ENCODE measurements at regions not wholly inside any gene's neighbourhood (a gene's known extent, or its start where the extent isn't known, plus 50 kb on each side); places are given as distances from the start of the nearest gene placed in this dataset.

DNA sequence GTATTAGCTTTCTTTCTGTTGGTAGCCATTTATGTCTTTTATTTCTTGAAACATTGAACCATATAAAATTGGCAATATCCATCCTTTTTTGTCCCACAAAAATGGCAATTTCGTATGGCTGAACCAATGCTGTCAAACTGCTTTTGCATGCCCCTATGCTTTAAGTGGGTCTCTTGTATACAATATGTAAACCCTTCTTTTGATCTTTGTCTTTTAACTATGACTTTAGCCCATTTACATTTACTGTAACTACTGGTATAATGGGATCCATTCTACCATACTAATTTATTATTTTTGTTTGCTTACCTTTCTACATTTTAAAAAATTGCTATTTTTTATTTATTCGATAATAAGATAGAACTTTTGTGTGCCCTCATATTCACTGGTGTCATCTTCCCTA is 93.4 kb downstream of the TENT4A start:
- H3K9ac ChIP-seq (ENCODE audit: insufficient read length), result no peak overlapping the region
- TF ChIP-seq POLR2AphosphoS5 (IDR thresholded peaks at IDR 0.05; ENCODE audit: borderline replicate concordance, low read depth, low read length) (no peak), FOXP2 (optimal IDR thresholded peaks at IDR 0.05; ENCODE audit: control extremely low read depth, extremely low read length, insufficient read depth) (no peak), EZH2 (IDR thresholded peaks at IDR 0.05) (no peak)
- no peak for DNase-seq (ENCODE audit: low read depth, low spot score)
- no peak overlapping the region for H3K4me3 ChIP-seq
- no peak overlapping the region for H3K27ac ChIP-seq
- H3K36me3 ChIP-seq (ENCODE audit: insufficient read depth, low read length), result no peaks in the 10 kb centered on the region
- no peaks in the 10 kb centered on the region for H3K9me3 ChIP-seq (ENCODE audit: low read depth, low read length)

DNA sequence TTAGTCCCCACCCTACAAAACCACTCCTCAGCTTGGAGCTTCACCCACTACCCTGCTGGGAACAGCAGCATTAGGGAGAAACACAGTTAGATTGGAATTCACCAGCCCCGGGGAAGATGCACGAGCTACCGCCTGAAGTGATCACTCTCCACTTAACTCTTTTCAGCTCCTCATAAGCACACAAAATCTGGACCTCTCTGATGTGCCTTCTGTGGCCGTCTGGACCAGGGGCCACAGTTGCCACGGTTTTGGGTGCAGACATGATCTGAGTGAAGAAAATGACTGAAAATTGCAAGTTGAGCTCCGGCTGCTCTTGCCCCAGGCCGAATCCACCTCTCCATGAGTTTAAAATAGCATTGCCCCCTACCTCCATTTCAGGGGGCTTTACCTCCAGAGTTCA is 95.2 kb downstream of the TENT4A start:
- Histone ChIP-seq H3K9me3 (ENCODE audit: low read depth, low read length) (no peaks in the 10 kb centered on the region), H3K4me3 (no peak overlapping the region), H3K36me3 (ENCODE audit: insufficient read depth, low read length) (no peaks in the 10 kb centered on the region), H3K9ac (ENCODE audit: insufficient read length) (no peak overlapping the region), H3K27ac (no peak overlapping the region)
- no peak for DNase-seq (ENCODE audit: low read depth, low spot score)
- TF ChIP-seq EZH2 (IDR thresholded peaks at IDR 0.05) (no peak), FOXP2 (optimal IDR thresholded peaks at IDR 0.05; ENCODE audit: control extremely low read depth, extremely low read length, insufficient read depth) (no peak), POLR2AphosphoS5 (IDR thresholded peaks at IDR 0.05; ENCODE audit: borderline replicate concordance, low read depth, low read length) (no peak)

DNA sequence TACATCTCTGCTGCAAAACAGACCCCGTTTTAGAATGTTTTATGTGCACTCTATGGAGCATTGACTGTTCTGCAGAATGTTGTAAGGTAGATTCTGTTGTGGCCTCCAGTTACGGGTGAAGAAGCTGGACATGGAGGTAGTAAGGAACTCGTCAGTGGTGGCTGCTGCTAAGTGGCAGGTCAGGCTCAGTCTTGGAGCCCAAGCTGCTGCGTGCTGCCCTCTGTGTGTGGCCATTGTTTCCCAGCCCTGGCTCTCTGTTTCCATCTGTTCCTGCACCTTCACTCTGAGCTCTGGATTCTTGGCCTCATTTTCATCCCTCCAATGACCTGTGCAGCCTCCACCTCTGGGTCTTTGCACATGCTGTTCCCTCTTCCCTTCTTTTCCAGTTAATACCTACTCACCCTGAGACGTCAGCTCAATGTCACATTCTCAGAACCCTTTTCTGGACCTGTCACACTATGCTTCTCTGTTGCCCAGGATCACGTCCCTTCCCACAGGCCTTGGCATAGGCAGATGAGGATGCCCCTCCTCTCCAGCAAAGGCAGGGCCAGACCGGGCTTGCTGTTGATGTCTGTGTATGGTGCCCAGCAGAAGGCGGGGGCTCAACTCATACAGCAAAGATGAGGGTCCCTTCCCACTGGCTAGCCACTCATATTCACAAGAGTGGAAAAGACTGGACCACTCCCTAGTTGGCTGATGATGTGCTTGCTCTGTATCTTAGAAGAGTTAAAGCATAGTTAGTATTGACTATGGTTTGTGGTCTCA is 97.6 kb downstream of the TENT4A start:
- H3K4me3 ChIP-seq, result no peak overlapping the region
- TF ChIP-seq POLR2AphosphoS5 (IDR thresholded peaks at IDR 0.05; ENCODE audit: borderline replicate concordance, low read depth, low read length) (no peak), EZH2 (IDR thresholded peaks at IDR 0.05) (no peak)
- DNase-seq (ENCODE audit: low read depth, low spot score), result no peak
- no peak overlapping the region for H3K9ac ChIP-seq (ENCODE audit: insufficient read length)
- no peak overlapping the region for H3K27ac ChIP-seq
- H3K9me3 ChIP-seq (ENCODE audit: low read depth, low read length), result no peaks in the 10 kb centered on the region
- H3K36me3 ChIP-seq (ENCODE audit: insufficient read depth, low read length), result no peaks in the 10 kb centered on the region

DNA sequence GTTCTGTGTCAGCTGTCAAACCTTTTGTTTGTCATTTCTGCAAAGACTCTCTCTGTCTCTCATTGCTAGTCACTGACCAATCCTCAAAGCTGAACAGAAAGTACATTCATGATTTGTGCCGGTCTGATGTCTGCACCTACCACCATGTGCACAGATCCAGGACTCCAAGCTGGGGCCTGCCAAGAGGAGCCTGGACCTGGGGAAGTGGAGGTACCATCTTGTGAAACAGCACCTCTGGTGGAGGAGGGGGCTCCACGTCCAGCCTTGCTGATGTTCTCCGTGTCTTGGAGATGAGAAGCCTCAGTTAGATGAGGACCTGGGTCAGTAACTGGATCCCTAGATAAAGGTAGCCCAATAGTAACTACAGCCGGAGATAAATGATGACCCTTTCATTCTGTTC is 98.9 kb downstream of the TENT4A start:
- H3K36me3 ChIP-seq (ENCODE audit: insufficient read depth, low read length), result no peaks in the 10 kb centered on the region
- DNase-seq (ENCODE audit: low read depth, low spot score), result no peak
- no peak overlapping the region for H3K9ac ChIP-seq (ENCODE audit: insufficient read length)
- no peak overlapping the region for H3K4me3 ChIP-seq
- TF ChIP-seq EZH2 (IDR thresholded peaks at IDR 0.05), result no peak
- TF ChIP-seq FOXP2 (optimal IDR thresholded peaks at IDR 0.05; ENCODE audit: control extremely low read depth, extremely low read length, insufficient read depth), result no peak
- no peak for TF ChIP-seq POLR2AphosphoS5 (IDR thresholded peaks at IDR 0.05; ENCODE audit: borderline replicate concordance, low read depth, low read length)
- no peaks in the 10 kb centered on the region for H3K9me3 ChIP-seq (ENCODE audit: low read depth, low read length)
- H3K27ac ChIP-seq, result no peak overlapping the region

DNA sequence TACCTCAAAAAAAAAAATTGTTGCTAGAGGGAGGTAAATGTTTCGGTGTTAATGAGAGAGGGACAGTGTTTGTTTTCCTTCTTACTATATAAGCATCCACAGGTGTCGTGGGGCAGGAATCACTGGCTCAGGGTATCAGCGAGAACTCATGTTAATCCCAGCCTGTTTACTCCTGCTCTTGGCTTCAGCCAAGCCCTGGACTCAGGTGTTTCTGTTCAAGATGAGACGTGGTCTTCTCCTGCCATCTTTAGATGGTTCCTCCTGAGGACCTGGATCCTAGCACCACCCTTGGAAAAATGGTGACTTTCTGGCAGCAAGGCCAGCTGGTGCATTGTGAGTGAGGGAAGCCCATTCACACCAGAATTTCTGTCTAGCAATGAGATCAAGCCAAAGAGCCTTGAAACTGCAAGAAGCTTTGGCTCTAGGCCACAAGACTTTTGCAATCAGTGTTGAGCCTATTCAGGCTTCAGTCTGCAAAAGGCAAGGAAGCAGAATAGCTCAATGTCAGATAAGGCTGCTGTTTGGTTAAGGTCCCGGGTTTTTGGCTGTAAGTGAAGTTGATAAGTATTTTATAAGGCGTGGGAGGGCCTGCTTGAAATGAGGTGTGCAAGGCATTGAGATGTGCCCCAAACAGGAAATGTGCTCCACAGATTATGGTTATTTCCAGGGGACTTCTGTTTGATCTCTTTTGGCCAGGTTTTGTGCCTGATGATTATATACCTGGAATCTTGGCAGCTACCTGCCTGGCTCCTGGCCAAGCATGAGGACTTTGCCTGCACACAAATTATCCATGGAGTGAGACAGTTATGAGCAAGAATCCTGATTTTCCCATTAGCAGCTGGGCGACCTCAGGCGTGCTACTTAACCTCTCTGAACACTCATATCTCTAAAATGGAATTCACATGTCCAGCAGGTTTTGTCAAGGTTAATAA is 99.8 kb downstream of the TENT4A start:
- no peaks in the 10 kb centered on the region for H3K9me3 ChIP-seq (ENCODE audit: low read depth, low read length)
- no peaks in the 10 kb centered on the region for H3K36me3 ChIP-seq (ENCODE audit: insufficient read depth, low read length)
- H3K9ac ChIP-seq (ENCODE audit: insufficient read length), result no peak overlapping the region
- TF ChIP-seq FOXP2 (optimal IDR thresholded peaks at IDR 0.05; ENCODE audit: control extremely low read depth, extremely low read length, insufficient read depth), result no peak
- no peak for TF ChIP-seq POLR2AphosphoS5 (IDR thresholded peaks at IDR 0.05; ENCODE audit: borderline replicate concordance, low read depth, low read length)
- TF ChIP-seq EZH2 (IDR thresholded peaks at IDR 0.05), result no peak
- H3K4me3 ChIP-seq, result no peak overlapping the region
- DNase-seq (ENCODE audit: low read depth, low spot score), result no peak
- H3K27ac ChIP-seq, result no peak overlapping the region

DNA sequence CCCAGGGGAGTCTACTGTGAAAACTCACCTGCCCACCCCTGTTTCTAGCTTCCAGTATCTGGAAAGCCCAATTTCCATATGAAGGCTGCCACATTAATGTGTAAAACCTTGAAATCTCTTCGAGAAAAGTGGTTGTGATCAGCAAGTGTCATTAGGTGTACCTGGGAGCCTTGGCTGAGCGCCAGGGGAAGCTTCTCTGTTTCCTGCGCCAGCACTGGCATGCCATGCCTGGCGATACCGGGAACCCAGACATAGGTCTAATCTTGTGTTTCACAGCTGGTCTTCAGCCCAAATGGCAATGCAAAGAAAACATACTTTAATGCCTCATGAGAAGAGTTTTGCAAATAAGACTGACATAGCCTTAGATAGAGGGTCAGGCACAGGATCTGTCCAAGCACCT is 101.6 kb downstream of the TENT4A start:
- no peak overlapping the region for H3K27ac ChIP-seq
- H3K36me3 ChIP-seq (ENCODE audit: insufficient read depth, low read length), result no peaks in the 10 kb centered on the region
- H3K9ac ChIP-seq (ENCODE audit: insufficient read length), result no peak overlapping the region
- no peak for TF ChIP-seq FOXP2 (optimal IDR thresholded peaks at IDR 0.05; ENCODE audit: control extremely low read depth, extremely low read length, insufficient read depth)
- TF ChIP-seq EZH2 (IDR thresholded peaks at IDR 0.05), result no peak
- TF ChIP-seq POLR2AphosphoS5 (IDR thresholded peaks at IDR 0.05; ENCODE audit: borderline replicate concordance, low read depth, low read length), result no peak
- DNase-seq (ENCODE audit: low read depth, low spot score), result no peak
- no peak overlapping the region for H3K4me3 ChIP-seq
- H3K9me3 ChIP-seq (ENCODE audit: low read depth, low read length), result no peaks in the 10 kb centered on the region

DNA sequence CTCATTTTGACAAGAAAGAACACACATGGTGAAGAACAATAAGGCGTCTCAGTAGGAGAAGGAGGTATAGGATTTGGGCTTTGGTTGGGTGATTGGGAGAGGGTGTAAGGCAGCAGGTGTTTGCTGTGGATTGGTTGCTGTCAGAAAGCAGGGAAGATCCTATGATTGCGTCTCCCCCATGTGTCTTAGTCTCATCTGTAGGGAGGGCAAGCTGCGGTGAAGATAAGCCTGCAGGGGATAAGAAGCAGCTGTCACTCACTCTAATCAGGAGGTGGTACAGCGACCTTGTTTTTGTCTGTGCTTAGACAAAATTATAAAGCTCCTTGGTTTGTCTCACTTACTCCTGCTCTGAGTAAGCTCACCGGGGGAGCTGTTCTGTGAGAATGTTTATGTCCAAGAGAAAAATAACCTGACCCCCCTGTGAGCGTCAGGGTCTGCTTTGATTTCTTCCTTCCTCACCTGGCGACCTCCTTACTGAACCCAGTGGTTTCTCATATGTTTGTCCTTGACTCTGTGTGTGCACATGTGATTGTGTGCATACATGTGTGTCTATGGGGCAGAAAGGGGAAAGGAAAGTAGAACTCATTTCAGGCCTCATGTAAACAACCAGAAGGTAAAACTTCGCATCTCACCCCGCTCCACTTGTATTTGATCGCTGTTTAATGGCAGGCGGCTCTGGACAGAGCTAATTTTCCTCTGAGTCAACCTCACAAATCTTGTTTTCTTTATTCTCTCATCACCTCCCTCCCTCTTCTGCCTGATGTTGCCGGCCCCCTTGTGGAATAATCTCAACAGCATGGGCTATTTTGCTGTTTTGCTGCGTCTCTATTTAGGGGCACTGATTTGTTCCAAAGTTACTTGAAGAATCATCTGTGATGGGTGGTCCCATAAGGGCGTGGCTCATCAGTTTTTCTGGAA is 105.6 kb downstream of the TENT4A start:
- no peak for DNase-seq (ENCODE audit: low read depth, low spot score)
- no peaks in the 10 kb centered on the region for H3K36me3 ChIP-seq (ENCODE audit: insufficient read depth, low read length)
- no peak overlapping the region for H3K9ac ChIP-seq (ENCODE audit: insufficient read length)
- no peak overlapping the region for H3K27ac ChIP-seq
- TF ChIP-seq POLR2AphosphoS5 (IDR thresholded peaks at IDR 0.05; ENCODE audit: borderline replicate concordance, low read depth, low read length), result no peak
- no peak for TF ChIP-seq FOXP2 (optimal IDR thresholded peaks at IDR 0.05; ENCODE audit: control extremely low read depth, extremely low read length, insufficient read depth)
- TF ChIP-seq EZH2 (IDR thresholded peaks at IDR 0.05), result no peak
- H3K9me3 ChIP-seq (ENCODE audit: low read depth, low read length), result peaks cover 7% of the 10 kb centered on the region; the same call in 1 of the 2 replicates
- no peak overlapping the region for H3K4me3 ChIP-seq
